ENCODE measurements at regions not wholly inside any gene's neighbourhood (a gene's known extent, or its start where the extent isn't known, plus 50 kb on each side); places are given as distances from the start of the nearest gene placed in this dataset.

DNA sequence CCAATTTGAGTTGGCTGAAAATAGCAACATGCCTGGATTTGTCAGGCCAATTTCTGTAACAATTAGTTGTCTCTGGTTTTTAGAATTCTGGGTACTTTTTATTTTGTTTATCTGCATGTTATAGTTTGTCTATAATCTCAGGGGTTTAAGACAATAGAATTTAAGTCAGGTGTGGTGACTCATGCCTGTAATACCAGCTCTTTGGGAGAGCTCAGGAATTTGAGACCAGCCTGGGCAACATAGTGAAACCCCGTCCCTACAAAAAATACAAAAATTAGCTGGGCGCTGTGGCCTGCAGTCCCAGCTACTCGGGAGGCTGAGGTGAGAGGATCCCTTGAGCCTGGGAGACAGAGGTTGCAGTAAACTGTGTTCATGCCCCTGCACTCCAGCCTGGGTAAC lies 114.4 kb upstream of the GLS start:
- TF ChIP-seq SIN3A (IDR thresholded peaks at IDR 0.05; ENCODE audit: borderline replicate concordance, insufficient read depth, low read length) = no peak
- no peak for TF ChIP-seq POLR2AphosphoS5 (IDR thresholded peaks at IDR 0.05; ENCODE audit: low read depth, low read length)
- no peak for TF ChIP-seq TAF1 (IDR thresholded peaks at IDR 0.05; ENCODE audit: borderline replicate concordance, insufficient read depth, low read length)
- TF ChIP-seq FOXP2 (optimal IDR thresholded peaks at IDR 0.05; ENCODE audit: borderline replicate concordance, extremely low read depth, extremely low read length, insufficient read depth) = no peak
- TF ChIP-seq, protein P1, sequence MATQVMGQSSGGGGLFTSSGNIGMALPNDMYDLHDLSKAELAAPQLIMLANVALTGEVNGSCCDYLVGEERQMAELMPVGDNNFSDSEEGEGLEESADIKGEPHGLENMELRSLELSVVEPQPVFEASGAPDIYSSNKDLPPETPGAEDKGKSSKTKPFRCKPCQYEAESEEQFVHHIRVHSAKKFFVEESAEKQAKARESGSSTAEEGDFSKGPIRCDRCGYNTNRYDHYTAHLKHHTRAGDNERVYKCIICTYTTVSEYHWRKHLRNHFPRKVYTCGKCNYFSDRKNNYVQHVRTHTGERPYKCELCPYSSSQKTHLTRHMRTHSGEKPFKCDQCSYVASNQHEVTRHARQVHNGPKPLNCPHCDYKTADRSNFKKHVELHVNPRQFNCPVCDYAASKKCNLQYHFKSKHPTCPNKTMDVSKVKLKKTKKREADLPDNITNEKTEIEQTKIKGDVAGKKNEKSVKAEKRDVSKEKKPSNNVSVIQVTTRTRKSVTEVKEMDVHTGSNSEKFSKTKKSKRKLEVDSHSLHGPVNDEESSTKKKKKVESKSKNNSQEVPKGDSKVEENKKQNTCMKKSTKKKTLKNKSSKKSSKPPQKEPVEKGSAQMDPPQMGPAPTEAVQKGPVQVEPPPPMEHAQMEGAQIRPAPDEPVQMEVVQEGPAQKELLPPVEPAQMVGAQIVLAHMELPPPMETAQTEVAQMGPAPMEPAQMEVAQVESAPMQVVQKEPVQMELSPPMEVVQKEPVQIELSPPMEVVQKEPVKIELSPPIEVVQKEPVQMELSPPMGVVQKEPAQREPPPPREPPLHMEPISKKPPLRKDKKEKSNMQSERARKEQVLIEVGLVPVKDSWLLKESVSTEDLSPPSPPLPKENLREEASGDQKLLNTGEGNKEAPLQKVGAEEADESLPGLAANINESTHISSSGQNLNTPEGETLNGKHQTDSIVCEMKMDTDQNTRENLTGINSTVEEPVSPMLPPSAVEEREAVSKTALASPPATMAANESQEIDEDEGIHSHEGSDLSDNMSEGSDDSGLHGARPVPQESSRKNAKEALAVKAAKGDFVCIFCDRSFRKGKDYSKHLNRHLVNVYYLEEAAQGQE (IDR thresholded peaks at IDR 0.05; ENCODE audit: insufficient read depth in 1 of 2, low read depth in 2 of 2, low read length in 2 of 2) = no peak

DNA sequence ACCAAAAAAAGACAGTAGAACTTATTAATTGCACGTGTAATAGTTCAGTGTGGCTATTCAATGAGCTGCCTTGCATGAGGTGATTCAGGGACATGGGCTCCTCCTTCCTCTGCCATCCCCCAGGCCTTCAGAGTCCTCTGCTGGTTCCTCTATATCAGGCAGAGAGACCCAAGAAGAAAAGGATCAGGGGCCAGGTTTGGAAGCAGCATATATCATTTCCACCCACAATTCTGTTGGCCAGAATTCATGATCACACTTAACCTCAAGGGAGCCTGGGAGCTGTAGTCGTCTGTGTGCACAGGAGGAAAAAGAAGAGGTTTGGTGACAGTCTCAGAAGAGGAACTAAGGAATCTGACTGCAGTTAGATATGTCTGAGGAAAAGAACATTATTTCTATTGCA lies 114.0 kb upstream of the GLS start:
- TF ChIP-seq FOXP2 (optimal IDR thresholded peaks at IDR 0.05; ENCODE audit: borderline replicate concordance, extremely low read depth, extremely low read length, insufficient read depth) (no peak), TAF1 (IDR thresholded peaks at IDR 0.05; ENCODE audit: borderline replicate concordance, insufficient read depth, low read length) (no peak), SIN3A (IDR thresholded peaks at IDR 0.05; ENCODE audit: borderline replicate concordance, insufficient read depth, low read length) (no peak), POLR2AphosphoS5 (IDR thresholded peaks at IDR 0.05; ENCODE audit: low read depth, low read length) (no peak)
- TF ChIP-seq, protein P1 (IDR thresholded peaks at IDR 0.05; ENCODE audit: insufficient read depth in 1 of 2, low read depth in 2 of 2, low read length in 2 of 2) = no peak

DNA sequence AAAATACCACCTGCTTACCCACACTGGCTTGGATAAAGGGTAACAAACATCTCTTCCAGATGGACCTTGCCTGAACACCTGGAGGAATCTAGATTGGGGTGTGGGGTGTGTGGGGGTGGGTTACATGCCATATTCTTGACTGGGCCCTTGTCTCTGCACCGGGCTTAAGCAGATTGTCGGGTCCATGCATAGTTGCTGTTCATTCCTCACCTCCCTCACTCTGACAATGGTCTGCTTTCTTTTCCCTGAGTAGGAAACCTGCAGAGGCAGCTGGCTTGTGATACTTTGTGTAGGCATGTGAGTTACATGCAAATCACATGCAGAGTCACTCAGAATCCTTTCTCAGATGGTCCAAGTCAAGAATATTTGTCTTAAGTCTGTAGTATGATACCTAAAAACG lies 112.8 kb upstream of the GLS start:
- TF ChIP-seq, protein P1 (IDR thresholded peaks at IDR 0.05; ENCODE audit: insufficient read depth in 1 of 2, low read depth in 2 of 2, low read length in 2 of 2) = no peak
- TF ChIP-seq TAF1 (IDR thresholded peaks at IDR 0.05; ENCODE audit: borderline replicate concordance, insufficient read depth, low read length) (no peak), POLR2AphosphoS5 (IDR thresholded peaks at IDR 0.05; ENCODE audit: low read depth, low read length) (no peak), SIN3A (IDR thresholded peaks at IDR 0.05; ENCODE audit: borderline replicate concordance, insufficient read depth, low read length) (no peak), FOXP2 (optimal IDR thresholded peaks at IDR 0.05; ENCODE audit: borderline replicate concordance, extremely low read depth, extremely low read length, insufficient read depth) (no peak)

DNA sequence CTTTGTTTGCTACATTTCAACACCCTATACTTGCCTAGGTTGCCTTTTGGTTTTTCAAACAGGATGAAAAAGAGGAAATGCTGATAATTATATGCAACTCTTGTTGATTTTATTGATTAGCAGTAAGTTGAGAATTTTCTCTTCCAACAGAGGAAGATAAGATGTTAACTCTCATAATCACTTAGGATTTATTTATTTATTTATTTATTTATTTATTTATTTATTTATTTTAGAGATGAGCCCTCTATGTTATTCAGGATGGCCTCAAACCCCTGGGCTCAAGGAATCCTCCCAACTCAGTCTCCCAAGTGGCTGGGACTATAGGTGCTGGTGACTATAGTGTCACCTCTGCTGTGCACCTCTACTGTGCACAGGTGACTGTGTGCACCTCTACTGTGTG lies 111.4 kb upstream of the GLS start:
- TF ChIP-seq FOXP2 (optimal IDR thresholded peaks at IDR 0.05; ENCODE audit: borderline replicate concordance, extremely low read depth, extremely low read length, insufficient read depth) (no peak), SIN3A (IDR thresholded peaks at IDR 0.05; ENCODE audit: borderline replicate concordance, insufficient read depth, low read length) (no peak), POLR2AphosphoS5 (IDR thresholded peaks at IDR 0.05; ENCODE audit: low read depth, low read length) (no peak), TAF1 (IDR thresholded peaks at IDR 0.05; ENCODE audit: borderline replicate concordance, insufficient read depth, low read length) (no peak)
- TF ChIP-seq, protein P1 (IDR thresholded peaks at IDR 0.05; ENCODE audit: insufficient read depth in 1 of 2, low read depth in 2 of 2, low read length in 2 of 2) = no peak

DNA sequence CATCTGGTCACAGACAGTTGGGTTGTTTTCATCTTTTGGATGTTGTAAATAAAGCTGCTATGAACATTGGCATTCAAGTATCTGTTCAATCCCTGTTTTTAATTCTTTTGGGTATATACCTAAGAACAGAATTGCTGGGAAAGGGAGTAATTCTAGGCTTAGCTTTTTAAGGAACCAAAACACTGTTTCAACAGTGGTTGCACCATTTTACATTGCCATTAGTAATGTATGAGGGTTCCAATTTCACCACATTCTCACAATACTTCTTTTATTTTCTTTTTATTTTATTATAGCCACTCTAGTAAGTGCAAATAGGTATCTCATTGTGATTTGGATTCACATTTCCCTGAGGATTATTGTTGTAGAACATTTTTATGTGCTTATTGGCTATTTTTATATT lies 108.9 kb upstream of the GLS start:
- TF ChIP-seq TAF1 (IDR thresholded peaks at IDR 0.05; ENCODE audit: borderline replicate concordance, insufficient read depth, low read length) (no peak), FOXP2 (optimal IDR thresholded peaks at IDR 0.05; ENCODE audit: borderline replicate concordance, extremely low read depth, extremely low read length, insufficient read depth) (no peak), POLR2AphosphoS5 (IDR thresholded peaks at IDR 0.05; ENCODE audit: low read depth, low read length) (no peak), SIN3A (IDR thresholded peaks at IDR 0.05; ENCODE audit: borderline replicate concordance, insufficient read depth, low read length) (no peak)
- TF ChIP-seq, protein P1 (IDR thresholded peaks at IDR 0.05; ENCODE audit: insufficient read depth in 1 of 2, low read depth in 2 of 2, low read length in 2 of 2) = no peak

All from PFSK-1 (cell line).